SK-N-SH (cell line): ENCODE measurements at regions not wholly inside any gene's neighbourhood (a gene's known extent, or its start where the extent isn't known, plus 50 kb on each side); places are given as distances from the start of the nearest gene placed in this dataset.

Experiments
- MAX ChIP-seq: IDR thresholded peaks from 2 replicates; pipeline ENCODE4 v1.4.0; 2012; ENCODE audit warnings: low read depth
- MXI1 ChIP-seq: IDR thresholded peaks from 2 replicates; pipeline ENCODE4 v1.6.1; 2012; ENCODE audit warnings: mild to moderate bottlenecking, low read depth, low read length, improper control_type of control experiment
- RAD21 ChIP-seq: IDR thresholded peaks from 2 replicates; pipeline ENCODE4 v1.6.1; 2012; ENCODE audit warnings: mild to moderate bottlenecking, low read length
- RFX5 ChIP-seq: IDR thresholded peaks from 2 replicates; pipeline ENCODE4 v1.6.1; 2012; ENCODE audit warnings: mild to moderate bottlenecking, improper control_type of control experiment, low read length
- SMC3 ChIP-seq: IDR thresholded peaks from 2 replicates; pipeline ENCODE4 v1.6.1; 2012; ENCODE audit warnings: low read depth, low read length, improper control_type of control experiment
- TEAD4 ChIP-seq: IDR thresholded peaks from 2 replicates; pipeline ENCODE4 v1.4.0; 2012; ENCODE audit warnings: mild to moderate bottlenecking, borderline replicate concordance; ENCODE audit not compliant: insufficient read depth
- TF ChIP-seq, protein P1 (sequence below): fragments of 200-600 bp; sonication (generic); IDR thresholded peaks from 2 replicates; pipeline ENCODE4 v1.6.1; 2017; ENCODE audit warnings: antibody characterized with exemption, mild to moderate bottlenecking, moderate library complexity

- TF ChIP-seq, protein P1, sequence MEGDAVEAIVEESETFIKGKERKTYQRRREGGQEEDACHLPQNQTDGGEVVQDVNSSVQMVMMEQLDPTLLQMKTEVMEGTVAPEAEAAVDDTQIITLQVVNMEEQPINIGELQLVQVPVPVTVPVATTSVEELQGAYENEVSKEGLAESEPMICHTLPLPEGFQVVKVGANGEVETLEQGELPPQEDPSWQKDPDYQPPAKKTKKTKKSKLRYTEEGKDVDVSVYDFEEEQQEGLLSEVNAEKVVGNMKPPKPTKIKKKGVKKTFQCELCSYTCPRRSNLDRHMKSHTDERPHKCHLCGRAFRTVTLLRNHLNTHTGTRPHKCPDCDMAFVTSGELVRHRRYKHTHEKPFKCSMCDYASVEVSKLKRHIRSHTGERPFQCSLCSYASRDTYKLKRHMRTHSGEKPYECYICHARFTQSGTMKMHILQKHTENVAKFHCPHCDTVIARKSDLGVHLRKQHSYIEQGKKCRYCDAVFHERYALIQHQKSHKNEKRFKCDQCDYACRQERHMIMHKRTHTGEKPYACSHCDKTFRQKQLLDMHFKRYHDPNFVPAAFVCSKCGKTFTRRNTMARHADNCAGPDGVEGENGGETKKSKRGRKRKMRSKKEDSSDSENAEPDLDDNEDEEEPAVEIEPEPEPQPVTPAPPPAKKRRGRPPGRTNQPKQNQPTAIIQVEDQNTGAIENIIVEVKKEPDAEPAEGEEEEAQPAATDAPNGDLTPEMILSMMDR, result no peak
- TF ChIP-seq SMC3, result no peak
- TF ChIP-seq RFX5, result no peak
- no peak for TF ChIP-seq RAD21
- TF ChIP-seq MXI1, result no peak
- TF ChIP-seq MAX, result no peak
- no peak for TF ChIP-seq TEAD4
These were observed 1246.4 kb downstream of the BRD1 start for GRCh38 chr22:48581205-48581766.
